ENCODE measurements at regions not wholly inside any gene's neighbourhood (a gene's known extent, or its start where the extent isn't known, plus 50 kb on each side); places are given as distances from the start of the nearest gene placed in this dataset.

- no peak overlapping the region for H2AK5ac ChIP-seq (ENCODE audit: low read length)
- no peak overlapping the region for H2AFZ ChIP-seq (ENCODE audit: insufficient read depth, low read length, poor library complexity)
- no peak overlapping the region for H3K4ac ChIP-seq (ENCODE audit: low read depth, low read length)
- no peak overlapping the region for H3K4me2 ChIP-seq (ENCODE audit: low read length)
- H3K27ac ChIP-seq (ENCODE audit: low read depth, low read length): no peak overlapping the region
- H3K4me1 ChIP-seq (ENCODE audit: control insufficient read depth in 1 of 2, insufficient read depth in 2 of 2, low read length in 2 of 2): peaks cover 0 to 4% of the 10 kb centered on the region in 2 experiments
- H4K91ac ChIP-seq (ENCODE audit: low read depth, low read length): no peak overlapping the region
- DNase-seq: no peak
- peaks cover 1% of the 10 kb centered on the region for H3K9me3 ChIP-seq (ENCODE audit: insufficient read depth, low read depth, low read length)
- no peak overlapping the region for H2BK5ac ChIP-seq (ENCODE audit: low read depth, low read length, poor library complexity)
- WGBS (ENCODE audit: extremely low coverage, insufficient coverage, insufficient read length): no CpG with 5 or more reads among the region's 17 CpGs
- H4K8ac ChIP-seq (ENCODE audit: low read depth, low read length): no peak overlapping the region
- no peak overlapping the region for H2BK12ac ChIP-seq (ENCODE audit: low read length)
- no peak overlapping the region for H3K23ac ChIP-seq (ENCODE audit: low read length)
- H3K27me3 ChIP-seq (ENCODE audit: insufficient read depth, low read length): no peaks in the 10 kb centered on the region
- H3K14ac ChIP-seq (ENCODE audit: low read length): no peak overlapping the region
- H3K18ac ChIP-seq (ENCODE audit: low read length): no peak overlapping the region
- H4K12ac ChIP-seq (ENCODE audit: low read depth, low read length): no peak overlapping the region
- no peaks in the 10 kb centered on the region for H3K79me2 ChIP-seq (ENCODE audit: control insufficient read depth, insufficient read depth, low read length, poor library complexity)
- no peak overlapping the region for H3K9ac ChIP-seq (ENCODE audit: low read length)
- no peaks in the 10 kb centered on the region for H3K36me3 ChIP-seq (ENCODE audit: control insufficient read depth in 1 of 2, insufficient read depth in 2 of 2, low read length in 2 of 2)
- no peak overlapping the region for H2BK120ac ChIP-seq (ENCODE audit: insufficient read depth, low read length, poor library complexity)
- H3K4me3 ChIP-seq (ENCODE audit: low read depth, low read length): no peak overlapping the region
- H3K79me1 ChIP-seq (ENCODE audit: low read length): no peaks in the 10 kb centered on the region
Observed at GRCh38 chr14:100659345-100660001, 67.2 kb upstream of the DLK1 start.

- Histone ChIP-seq H4K91ac (ENCODE audit: low read depth, low read length) (no peak overlapping the region), H2BK120ac (ENCODE audit: insufficient read depth, low read length, poor library complexity) (no peak overlapping the region), H3K4me1 (ENCODE audit: control insufficient read depth in 1 of 2, insufficient read depth in 2 of 2, low read length in 2 of 2) (no peaks in the 10 kb centered on the region), H3K27me3 (ENCODE audit: insufficient read depth, low read length) (no peaks in the 10 kb centered on the region), H4K8ac (ENCODE audit: low read depth, low read length) (no peak overlapping the region), H3K27ac (ENCODE audit: low read depth, low read length) (no peak overlapping the region), H3K23ac (ENCODE audit: low read length) (no peak overlapping the region), H3K4me3 (ENCODE audit: low read depth, low read length) (no peak overlapping the region), H2AFZ (ENCODE audit: insufficient read depth, low read length, poor library complexity) (no peak overlapping the region), H2BK12ac (ENCODE audit: low read length) (no peak overlapping the region), H3K4me2 (ENCODE audit: low read length) (no peak overlapping the region), H4K12ac (ENCODE audit: low read depth, low read length) (no peak overlapping the region), H3K14ac (ENCODE audit: low read length) (no peak overlapping the region), H3K18ac (ENCODE audit: low read length) (no peak overlapping the region), H3K9ac (ENCODE audit: low read length) (no peak overlapping the region), H3K79me2 (ENCODE audit: control insufficient read depth, insufficient read depth, low read length, poor library complexity) (no peaks in the 10 kb centered on the region), H2BK5ac (ENCODE audit: low read depth, low read length, poor library complexity) (no peak overlapping the region), H3K79me1 (ENCODE audit: low read length) (no peaks in the 10 kb centered on the region), H3K9me3 (ENCODE audit: insufficient read depth, low read depth, low read length) (peaks cover 1% of the 10 kb centered on the region), H3K4ac (ENCODE audit: low read depth, low read length) (no peak overlapping the region), H2AK5ac (ENCODE audit: low read length) (no peak overlapping the region), H3K36me3 (ENCODE audit: control insufficient read depth in 1 of 2, insufficient read depth in 2 of 2, low read length in 2 of 2) (no peaks in the 10 kb centered on the region)
- no CpG with 5 or more reads among the region's 6 CpGs for WGBS (ENCODE audit: extremely low coverage, insufficient coverage, insufficient read length)
- no peak for DNase-seq
Observed at GRCh38 chr14:100660498-100660881, 66.2 kb upstream of the DLK1 start.

DNA sequence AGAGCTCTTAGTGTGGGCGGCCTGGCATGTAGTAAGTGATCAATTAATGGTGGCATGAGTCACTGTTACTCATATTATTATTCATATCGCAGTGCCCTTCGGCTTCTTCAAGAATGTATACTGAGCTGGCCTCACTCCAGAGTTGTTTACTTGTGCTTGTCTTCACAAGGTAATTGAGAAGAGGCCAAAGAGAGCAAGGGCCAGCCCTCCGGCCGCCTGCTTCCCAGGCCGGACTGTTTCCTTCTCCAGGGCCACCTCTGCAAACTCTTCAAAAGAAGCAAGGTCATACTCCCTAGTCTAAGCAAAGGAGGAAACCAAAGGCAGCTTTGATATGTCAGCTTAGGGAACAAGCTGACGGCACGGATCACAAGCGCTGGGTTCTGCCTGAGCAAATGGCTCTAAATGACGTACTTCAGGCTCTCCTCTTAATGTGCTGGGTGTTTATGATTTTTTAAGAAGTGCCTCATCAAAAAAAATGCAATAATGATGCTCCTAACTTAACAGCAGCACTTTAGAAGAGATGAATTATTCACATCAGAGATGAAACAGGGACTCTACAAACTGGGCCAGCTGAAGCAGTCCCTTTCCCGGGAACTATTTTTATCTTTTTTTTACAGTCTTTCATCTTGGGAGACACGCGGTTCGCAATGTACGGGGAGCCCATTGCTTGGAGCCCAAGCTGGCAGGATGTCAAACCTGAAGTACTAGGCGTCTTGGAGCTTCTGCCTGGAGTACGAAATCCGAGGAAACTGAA is 65.6 kb upstream of the DLK1 start:
- H2AK5ac ChIP-seq (ENCODE audit: low read length): no peak overlapping the region
- no peak overlapping the region for H2BK120ac ChIP-seq (ENCODE audit: insufficient read depth, low read length, poor library complexity)
- no peak overlapping the region for H3K4ac ChIP-seq (ENCODE audit: low read depth, low read length)
- WGBS (ENCODE audit: extremely low coverage, insufficient coverage, insufficient read length): no CpG with 5 or more reads among the region's 18 CpGs
- no peak overlapping the region for H2AFZ ChIP-seq (ENCODE audit: insufficient read depth, low read length, poor library complexity)
- no peak overlapping the region for H3K4me2 ChIP-seq (ENCODE audit: low read length)
- peaks cover 1% of the 10 kb centered on the region for H3K9me3 ChIP-seq (ENCODE audit: insufficient read depth, low read depth, low read length)
- no peaks in the 10 kb centered on the region for H3K79me2 ChIP-seq (ENCODE audit: control insufficient read depth, insufficient read depth, low read length, poor library complexity)
- no peak overlapping the region for H4K91ac ChIP-seq (ENCODE audit: low read depth, low read length)
- H4K12ac ChIP-seq (ENCODE audit: low read depth, low read length): no peak overlapping the region
- H3K18ac ChIP-seq (ENCODE audit: low read length): no peak overlapping the region
- H3K14ac ChIP-seq (ENCODE audit: low read length): no peak overlapping the region
- no peak overlapping the region for H3K4me3 ChIP-seq (ENCODE audit: low read depth, low read length)
- H3K79me1 ChIP-seq (ENCODE audit: low read length): no peaks in the 10 kb centered on the region
- no peak overlapping the region for H3K9ac ChIP-seq (ENCODE audit: low read length)
- no peak overlapping the region for H3K27ac ChIP-seq (ENCODE audit: low read depth, low read length)
- no peak overlapping the region for H4K8ac ChIP-seq (ENCODE audit: low read depth, low read length)
- H3K27me3 ChIP-seq (ENCODE audit: insufficient read depth, low read length): no peaks in the 10 kb centered on the region
- H3K4me1 ChIP-seq (ENCODE audit: control insufficient read depth in 1 of 2, insufficient read depth in 2 of 2, low read length in 2 of 2): no peaks in the 10 kb centered on the region
- H3K36me3 ChIP-seq (ENCODE audit: control insufficient read depth in 1 of 2, insufficient read depth in 2 of 2, low read length in 2 of 2): no peaks in the 10 kb centered on the region
- H2BK5ac ChIP-seq (ENCODE audit: low read depth, low read length, poor library complexity): no peak overlapping the region
- no peak overlapping the region for H2BK12ac ChIP-seq (ENCODE audit: low read length)
- H3K23ac ChIP-seq (ENCODE audit: low read length): no peak overlapping the region
- DNase-seq: no peak

DNA sequence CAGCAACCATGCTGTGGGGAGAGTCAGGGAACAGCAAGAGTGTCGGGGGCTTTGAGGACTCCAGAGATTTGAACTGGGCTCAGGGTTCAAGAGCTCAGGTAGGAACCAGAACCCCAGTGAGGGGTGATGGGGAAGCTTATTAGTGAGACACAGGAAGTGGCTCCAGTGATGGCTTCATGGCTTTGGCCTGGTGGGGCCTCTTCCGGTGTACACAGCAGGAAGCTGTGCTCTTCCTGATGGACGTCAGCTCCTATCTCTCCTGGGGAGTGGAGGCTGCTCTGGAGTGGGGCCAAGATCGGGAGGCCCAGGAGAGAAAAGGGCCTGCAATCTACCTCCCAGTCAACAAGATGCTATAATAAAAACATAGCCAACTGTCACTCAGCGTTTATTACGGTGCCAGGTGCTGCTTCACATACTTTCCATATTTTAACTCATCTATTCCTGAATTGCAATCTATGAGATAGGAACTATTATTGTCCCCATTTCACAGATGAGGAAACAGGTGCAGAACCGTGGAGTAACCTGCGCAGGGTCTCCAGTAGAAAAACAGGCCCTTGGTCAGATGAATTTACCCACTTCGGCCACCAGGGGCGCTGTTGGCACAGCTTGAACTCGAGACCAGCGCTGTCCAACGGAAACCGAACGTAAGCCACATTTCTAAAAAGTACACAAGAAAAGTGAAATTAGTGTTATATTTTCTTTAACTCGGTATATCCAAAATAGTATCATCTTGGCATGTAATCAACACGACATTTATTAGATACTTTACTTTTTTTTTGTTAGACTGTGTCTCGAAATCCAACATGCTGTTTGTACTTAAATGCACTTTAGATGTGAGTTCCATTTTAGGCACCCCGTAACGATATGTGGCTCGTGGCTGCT is 63.6 kb upstream of the DLK1 start:
- H3K79me1 ChIP-seq (ENCODE audit: low read length): no peaks in the 10 kb centered on the region
- H2BK12ac ChIP-seq (ENCODE audit: low read length): no peak overlapping the region
- no peaks in the 10 kb centered on the region for H3K27me3 ChIP-seq (ENCODE audit: insufficient read depth, low read length)
- no peak overlapping the region for H3K14ac ChIP-seq (ENCODE audit: low read length)
- no peak overlapping the region for H3K4me3 ChIP-seq (ENCODE audit: low read depth, low read length)
- H3K23ac ChIP-seq (ENCODE audit: low read length): no peak overlapping the region
- no peak overlapping the region for H2BK120ac ChIP-seq (ENCODE audit: insufficient read depth, low read length, poor library complexity)
- H3K36me3 ChIP-seq (ENCODE audit: control insufficient read depth in 1 of 2, insufficient read depth in 2 of 2, low read length in 2 of 2): no peaks in the 10 kb centered on the region
- H4K91ac ChIP-seq (ENCODE audit: low read depth, low read length): no peak overlapping the region
- WGBS (ENCODE audit: extremely low coverage, insufficient coverage, insufficient read length): no CpG with 5 or more reads among the region's 21 CpGs
- peak; percentile 55 to 85 for DNase-seq
- H2AFZ ChIP-seq (ENCODE audit: insufficient read depth, low read length, poor library complexity): no peak overlapping the region
- no peak overlapping the region for H3K18ac ChIP-seq (ENCODE audit: low read length)
- no peak overlapping the region for H2AK5ac ChIP-seq (ENCODE audit: low read length)
- no peaks in the 10 kb centered on the region for H3K4me1 ChIP-seq (ENCODE audit: control insufficient read depth in 1 of 2, insufficient read depth in 2 of 2, low read length in 2 of 2)
- H3K27ac ChIP-seq (ENCODE audit: low read depth, low read length): no peak overlapping the region
- no peaks in the 10 kb centered on the region for H3K79me2 ChIP-seq (ENCODE audit: control insufficient read depth, insufficient read depth, low read length, poor library complexity)
- H3K9me3 ChIP-seq (ENCODE audit: insufficient read depth, low read depth, low read length): peaks cover 1% of the 10 kb centered on the region
- H3K4ac ChIP-seq (ENCODE audit: low read depth, low read length): no peak overlapping the region
- H2BK5ac ChIP-seq (ENCODE audit: low read depth, low read length, poor library complexity): no peak overlapping the region
- no peak overlapping the region for H4K12ac ChIP-seq (ENCODE audit: low read depth, low read length)
- H3K4me2 ChIP-seq (ENCODE audit: low read length): no peak overlapping the region
- no peak overlapping the region for H3K9ac ChIP-seq (ENCODE audit: low read length)
- H4K8ac ChIP-seq (ENCODE audit: low read depth, low read length): no peak overlapping the region

Data from trophoblast cell (in vitro differentiated cells and primary cell).